Gastrocnemius medialis (tissue), 4 donors: ENCODE measurements at regions not wholly inside any gene's neighbourhood (a gene's known extent, or its start where the extent isn't known, plus 50 kb on each side); places are given as distances from the start of the nearest gene placed in this dataset.

Experiments used
- POLR2A ChIP-seq, 2 donors: fragments of 450-650 bp; IDR thresholded peaks; one replicate each; pipeline ENCODE4 v1.6.1; 2017; ENCODE audit warnings: antibody characterized with exemption in 2 of 2, mild to moderate bottlenecking in 2 of 2, moderate library complexity in 2 of 2
- TF ChIP-seq, protein P1 (sequence below), 5 experiments: fragments of 450-650 bp in 3 of 5; fragments of 200-600 bp in 2 of 5; sonication (generic) in 2 of 5; IDR thresholded peaks in 4 of 5; conservative IDR thresholded peaks in 1 of 5; 1 replicate in 4 of 5; 2 replicates in 1 of 5; pipeline ENCODE4 v1.5.1; 2016 to 2019; ENCODE audit warnings: antibody characterized with exemption in 5 of 5, mild to moderate bottlenecking in 3 of 5, moderate library complexity in 3 of 5

DNA sequence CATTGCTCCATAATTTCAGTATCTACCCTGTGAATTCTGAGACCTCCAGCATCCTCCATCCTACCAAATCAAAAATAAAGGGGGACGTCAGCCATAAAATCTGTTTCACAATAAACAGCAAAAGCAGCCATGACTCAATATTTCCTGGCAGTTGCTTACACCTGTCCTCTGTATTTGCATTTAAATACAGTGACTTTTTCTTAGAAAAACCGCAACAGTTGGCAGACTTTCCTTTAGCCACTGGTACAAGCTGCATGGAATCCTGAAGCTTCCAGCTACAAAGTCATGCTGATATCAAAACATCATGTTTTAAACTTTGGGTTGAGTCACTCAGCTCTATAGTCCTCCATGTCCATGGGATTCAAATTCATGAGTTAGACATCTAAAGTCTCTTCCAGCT, 278.0 kb upstream of the KAZN start:
- TF ChIP-seq, protein P1, sequence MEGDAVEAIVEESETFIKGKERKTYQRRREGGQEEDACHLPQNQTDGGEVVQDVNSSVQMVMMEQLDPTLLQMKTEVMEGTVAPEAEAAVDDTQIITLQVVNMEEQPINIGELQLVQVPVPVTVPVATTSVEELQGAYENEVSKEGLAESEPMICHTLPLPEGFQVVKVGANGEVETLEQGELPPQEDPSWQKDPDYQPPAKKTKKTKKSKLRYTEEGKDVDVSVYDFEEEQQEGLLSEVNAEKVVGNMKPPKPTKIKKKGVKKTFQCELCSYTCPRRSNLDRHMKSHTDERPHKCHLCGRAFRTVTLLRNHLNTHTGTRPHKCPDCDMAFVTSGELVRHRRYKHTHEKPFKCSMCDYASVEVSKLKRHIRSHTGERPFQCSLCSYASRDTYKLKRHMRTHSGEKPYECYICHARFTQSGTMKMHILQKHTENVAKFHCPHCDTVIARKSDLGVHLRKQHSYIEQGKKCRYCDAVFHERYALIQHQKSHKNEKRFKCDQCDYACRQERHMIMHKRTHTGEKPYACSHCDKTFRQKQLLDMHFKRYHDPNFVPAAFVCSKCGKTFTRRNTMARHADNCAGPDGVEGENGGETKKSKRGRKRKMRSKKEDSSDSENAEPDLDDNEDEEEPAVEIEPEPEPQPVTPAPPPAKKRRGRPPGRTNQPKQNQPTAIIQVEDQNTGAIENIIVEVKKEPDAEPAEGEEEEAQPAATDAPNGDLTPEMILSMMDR (IDR thresholded peaks at IDR 0.05 in 4 of 5, conservative IDR thresholded peaks at IDR 0.05 in 1 of 5) = no peak
- no peak for TF ChIP-seq POLR2A (IDR thresholded peaks at IDR 0.05)
